H1 (cell line): ENCODE measurements at regions not wholly inside any gene's neighbourhood (a gene's known extent, or its start where the extent isn't known, plus 50 kb on each side); places are given as distances from the start of the nearest gene placed in this dataset.

ENCODE experiments used
- CTCF ChIA-PET: fragments of 300-600 bp; sonication (Branson Sonifier 250); formaldehyde crosslinking; loops from one replicate; lab custom pipeline; 2021; ENCODE audit not compliant: partially characterized antibody; lab: Charles Lee
- POLR2A ChIA-PET: fragments of 300-600 bp; sonication (Branson Sonifier 250); formaldehyde crosslinking; loops from one replicate; lab custom pipeline; 2021; ENCODE audit warnings: inconsistent platforms; ENCODE audit not compliant: partially characterized antibody; lab: Charles Lee
- DNase-seq, 2 experiments: peaks; one replicate each; pipeline versions ENCODE4 v3.0.0 to v3.0.0-alpha.2; 2010 to 2022; ENCODE audit warnings: low spot score in 2 of 2, low read depth in 1 of 2, mixed read lengths in 1 of 2
- FAIRE-seq: peaks from 2 replicates; lab custom pipeline; 2011; peaks lifted over from hg19 to GRCh38; lab: Jason Lieb, UNC
- H2AFZ ChIP-seq: 2 replicates; pipeline ENCODE4 v1.8.1; 2012; ENCODE audit warnings: low read length, inconsistent platforms
- H2AK5ac ChIP-seq: 2 replicates; pipeline ENCODE4 v1.6.1; 2013; ENCODE audit warnings: low read depth, low read length
- H2BK120ac ChIP-seq: replicated peaks from 2 replicates; pipeline ENCODE3; 2013; ENCODE audit warnings: low read depth, low read length, inconsistent platforms
- H2BK12ac ChIP-seq: 2 replicates; pipeline ENCODE4 v1.6.1; 2013; ENCODE audit warnings: low read depth, low read length
- H2BK15ac ChIP-seq: 2 replicates; pipeline ENCODE4 v1.6.1; 2013; ENCODE audit warnings: low read length
- H2BK20ac ChIP-seq: 2 replicates; pipeline ENCODE4 v1.6.1; 2013; ENCODE audit warnings: low read length
- H2BK5ac ChIP-seq: 2 replicates; pipeline ENCODE4 v1.6.1; 2013; ENCODE audit warnings: low read depth, low read length
- H3K14ac ChIP-seq: 2 replicates; pipeline ENCODE4 v1.6.1; 2013; ENCODE audit warnings: inconsistent platforms; ENCODE audit not compliant: insufficient read length
- H3K18ac ChIP-seq: 2 replicates; pipeline ENCODE4 v1.6.1; 2013; ENCODE audit warnings: low read length; ENCODE audit errors: extremely low read depth
- H3K23ac ChIP-seq: 2 replicates; pipeline ENCODE4 v1.6.1; 2013; ENCODE audit warnings: inconsistent platforms; ENCODE audit not compliant: insufficient read length
- H3K23me2 ChIP-seq: 2 replicates; pipeline ENCODE4 v1.6.1; 2013; ENCODE audit warnings: low read depth, low read length
- H3K27ac ChIP-seq: 2 replicates; pipeline ENCODE4 v1.6.1; 2011; ENCODE audit warnings: low read depth, low read length, inconsistent platforms
- H3K27me3 ChIP-seq, 4 experiments: replicated peaks in 1 of 4; 1 replicate in 1 of 4; 2 replicates in 3 of 4; pipeline versions ENCODE4 v1.6.1 to v1.8.1; 2011 to 2013; ENCODE audit warnings: low read length in 3 of 4, mild to moderate bottlenecking in 3 of 4, inconsistent platforms in 2 of 4, mixed read lengths in 2 of 4, moderate library complexity in 1 of 4; ENCODE audit not compliant: control insufficient read depth in 3 of 4, insufficient read depth in 3 of 4; ENCODE audit errors: extremely low read depth in 1 of 4
- H3K36me3 ChIP-seq, 4 experiments: 2 replicates each; pipeline versions ENCODE4 v1.6.1 to v1.8.1; 2011 to 2013; ENCODE audit warnings: mild to moderate bottlenecking in 4 of 4, low read length in 3 of 4, moderate library complexity in 2 of 4, control low read depth in 1 of 4, inconsistent platforms in 1 of 4; ENCODE audit not compliant: insufficient read depth in 4 of 4, control insufficient read depth in 2 of 4
- H3K4ac ChIP-seq: replicated peaks from 2 replicates; pipeline ENCODE3; 2013; ENCODE audit warnings: low read length, low read depth, mixed read lengths, inconsistent platforms; ENCODE audit not compliant: insufficient read length
- H3K4me1 ChIP-seq, 4 experiments: replicated peaks in 1 of 4; 1 replicate in 1 of 4; 2 replicates in 3 of 4; pipeline versions ENCODE4 v1.6.1 to v1.8.1; 2011 to 2013; ENCODE audit warnings: low read length in 3 of 4, inconsistent platforms in 2 of 4, mixed read lengths in 1 of 4; ENCODE audit not compliant: insufficient read depth in 4 of 4, control insufficient read depth in 3 of 4
- H3K4me2 ChIP-seq, 2 experiments: 2 replicates each; pipeline versions ENCODE4 v1.6.1 to v1.8.1; 2011 to 2013; ENCODE audit warnings: low read depth in 2 of 2, low read length in 2 of 2, control low read depth in 1 of 2, inconsistent platforms in 1 of 2, mild to moderate bottlenecking in 1 of 2; ENCODE audit not compliant: insufficient read depth in 1 of 2
- H3K4me3 ChIP-seq, 4 experiments: fragments of 200-600, 300-600 bp in 1 of 4; sonication (generic), shearing (Covaris generic), sonication (Bioruptor Twin) in 1 of 4; 2 replicates each; pipeline versions ENCODE4 v1.5.1 to v1.8.1; 2011 to 2016; ENCODE audit warnings: low read length in 4 of 4, low read depth in 3 of 4, control low read depth in 2 of 4, inconsistent platforms in 2 of 4, mild to moderate bottlenecking in 2 of 4, mixed read lengths in 1 of 4, moderate library complexity in 1 of 4; ENCODE audit not compliant: insufficient read depth in 2 of 4; ENCODE audit errors: extremely low read depth in 1 of 4
- H3K56ac ChIP-seq: replicated peaks from 2 replicates; pipeline ENCODE3; 2013; ENCODE audit warnings: low read depth, mild to moderate bottlenecking, mixed read lengths, low read length, inconsistent platforms; ENCODE audit not compliant: insufficient read length
- H3K79me1 ChIP-seq: 2 replicates; pipeline ENCODE4 v1.6.1; 2013; ENCODE audit warnings: low read depth, low read length, control low read depth
- H3K79me2 ChIP-seq, 2 experiments: 2 replicates each; pipeline versions ENCODE4 v1.6.1 to v1.8.1; 2012 to 2013; ENCODE audit warnings: low read length in 2 of 2, mild to moderate bottlenecking in 2 of 2, inconsistent platforms in 1 of 2; ENCODE audit not compliant: insufficient read depth in 2 of 2, control insufficient read depth in 1 of 2
- H3K9ac ChIP-seq, 4 experiments: replicated peaks in 1 of 4; 1 replicate in 1 of 4; 2 replicates in 3 of 4; pipeline versions ENCODE4 v1.6.1 to v1.8.1; 2011 to 2013; ENCODE audit warnings: low read depth in 3 of 4, low read length in 3 of 4, control low read depth in 2 of 4, mild to moderate bottlenecking in 2 of 4, moderate library complexity in 2 of 4, inconsistent platforms in 1 of 4; ENCODE audit errors: extremely low read depth in 1 of 4
- H3K9me3 ChIP-seq, 2 experiments: 2 replicates each; pipeline versions ENCODE4 v1.6.1 to v1.8.1; 2012 to 2013; ENCODE audit warnings: mild to moderate bottlenecking in 2 of 2, moderate library complexity in 2 of 2, control low read depth in 1 of 2, inconsistent platforms in 1 of 2, low read depth in 1 of 2, low read length in 1 of 2, mixed read lengths in 1 of 2; ENCODE audit not compliant: insufficient read depth in 2 of 2
- H4K20me1 ChIP-seq, 2 experiments: replicated peaks in 1 of 2; 2 replicates each; pipeline versions ENCODE3 to v1.8.1; 2011 to 2013; ENCODE audit warnings: inconsistent platforms in 2 of 2, low read length in 2 of 2, mild to moderate bottlenecking in 1 of 2; ENCODE audit not compliant: insufficient read depth in 2 of 2, control insufficient read depth in 1 of 2
- H4K5ac ChIP-seq: 2 replicates; pipeline ENCODE4 v1.6.1; 2013; ENCODE audit warnings: low read length, low read depth, mixed read lengths, inconsistent platforms; ENCODE audit not compliant: insufficient read length
- H4K8ac ChIP-seq: 2 replicates; pipeline ENCODE4 v1.8.0; 2013; ENCODE audit warnings: mild to moderate bottlenecking, moderate library complexity, low read length, inconsistent platforms; ENCODE audit not compliant: insufficient read depth; ENCODE audit errors: extremely low read depth
- H4K91ac ChIP-seq: replicated peaks from 2 replicates; pipeline ENCODE3; 2013; ENCODE audit warnings: low read length, mixed read lengths, inconsistent platforms; ENCODE audit not compliant: insufficient read length
- CBX5 ChIP-seq: fragments of 300-800, 300-1000 bp; sonication (generic); IDR thresholded peaks from 2 replicates; pipeline ENCODE4 v1.7.1; 2016; ENCODE audit warnings: antibody characterized with exemption, low read length, low read depth
- E2F6 ChIP-seq: IDR thresholded peaks from 2 replicates; pipeline ENCODE4 v1.6.1; 2012; ENCODE audit warnings: inconsistent platforms
- RAD21 ChIP-seq, 2 experiments: IDR thresholded peaks in 1 of 2; conservative IDR thresholded peaks in 1 of 2; 2 replicates each; pipeline ENCODE4 v1.6.1; 2011; ENCODE audit warnings: low read depth in 2 of 2, low read length in 2 of 2, improper control_type of control experiment in 1 of 2, inconsistent platforms in 1 of 2, mild to moderate bottlenecking in 1 of 2, moderate library complexity in 1 of 2
- RXRA ChIP-seq: IDR thresholded peaks from 2 replicates; pipeline ENCODE4 v1.6.1; 2011; ENCODE audit warnings: low read depth, mild to moderate bottlenecking, low read length, moderate library complexity; ENCODE audit not compliant: insufficient read depth
- SP2 ChIP-seq: IDR thresholded peaks from 2 replicates; pipeline ENCODE4 v1.6.1; 2012; ENCODE audit warnings: mild to moderate bottlenecking, low read length, inconsistent platforms
- WGBS, 2 experiments: shearing (Covaris generic) in 1 of 2; methylation state at CpG; one replicate each; pipeline versions ENCODE4 v1.1.6 to v1.1.7; 2013 to 2015; ENCODE audit warnings: low lambda C conversion rate in 2 of 2, mixed read lengths in 2 of 2, inconsistent platforms in 1 of 2, low coverage in 1 of 2, missing lambda C conversion rate in 1 of 2; ENCODE audit not compliant: insufficient replicate concordance in 2 of 2, insufficient coverage in 1 of 2, insufficient read length in 1 of 2; ENCODE audit errors: extremely low coverage in 1 of 2, missing lambda C conversion rate in 1 of 2; 5-methylcytosine and 5-hydroxymethylcytosine counted together

- H4K5ac ChIP-seq: no peak overlapping the region
- no peak overlapping the region for H3K56ac ChIP-seq
- no peak overlapping the region for H2BK20ac ChIP-seq
- DNase-seq (no peak), FAIRE-seq (no peak)
- H2BK120ac ChIP-seq: no peak overlapping the region
- no peak overlapping the region for H2BK15ac ChIP-seq
- H3K4me2 ChIP-seq: no peak overlapping the region
- H3K27me3 ChIP-seq: no peaks in the 10 kb centered on the region; a peak in 1 of 7 replicates
- H3K14ac ChIP-seq: no peak overlapping the region
- no peak overlapping the region for H3K4ac ChIP-seq
- H3K23ac ChIP-seq: no peak overlapping the region
- no peaks in the 10 kb centered on the region for H3K79me1 ChIP-seq
- no peak overlapping the region for H2BK12ac ChIP-seq
- H3K79me2 ChIP-seq: no peaks in the 10 kb centered on the region
- TF ChIP-seq RAD21 (IDR thresholded peaks at IDR 0.05 in 1 of 2, conservative IDR thresholded peaks at IDR 0.05 in 1 of 2; ENCODE audit: low read depth in 2 of 2, low read length in 2 of 2): no peak
- TF ChIP-seq E2F6: no peak
- no peak for TF ChIP-seq RXRA
- TF ChIP-seq SP2: no peak
- TF ChIP-seq CBX5: no peak
- ChIA-PET POLR2A (interaction anchor here (0.6 kb wide), 1 partner anchor 8 kb away, joined by 4 read pairs; no protein-coding TSS in a partner anchor), CTCF (interaction anchor here (0.9 to 1.1 kb wide), 2 partner anchors 12 to 53 kb away, joined by 3 to 4 read pairs; no protein-coding TSS in a partner anchor)
- WGBS, 2 experiments: 91% methylated on average over 3 of the region's 3 CpGs; no CpG with 5 or more reads in 1 of the 2 experiments
- no peaks in the 10 kb centered on the region for H3K23me2 ChIP-seq
- no peak overlapping the region for H3K9ac ChIP-seq
- H4K8ac ChIP-seq: no peak overlapping the region
- H3K18ac ChIP-seq: no peak overlapping the region
- no peak overlapping the region for H2AFZ ChIP-seq
- no peak overlapping the region for H2BK5ac ChIP-seq
- no peak overlapping the region for H3K4me3 ChIP-seq
- H3K9me3 ChIP-seq: no peaks in the 10 kb centered on the region; a peak in 1 of 4 replicates
- no peak overlapping the region for H4K91ac ChIP-seq
- no peaks in the 10 kb centered on the region for H3K4me1 ChIP-seq
- H3K27ac ChIP-seq: no peak overlapping the region
- no peaks in the 10 kb centered on the region for H3K36me3 ChIP-seq
- no peaks in the 10 kb centered on the region for H4K20me1 ChIP-seq
- H2AK5ac ChIP-seq: no peak overlapping the region
Measured at GRCh38 chr13:80123945-80124344, 217.0 kb downstream of the SPRY2 start.
